GM23338 (cell line): ENCODE measurements at regions not wholly inside any gene's neighbourhood (a gene's known extent, or its start where the extent isn't known, plus 50 kb on each side); places are given as distances from the start of the nearest gene placed in this dataset.

Experiments
- ATAC-seq: fragments of 200-7000 bp; cut with Tn5 transposase; 3 replicates; pipeline ENCODE4 v1.9.1; 2020
- DNase-seq: peaks from one replicate; pipeline ENCODE4 v3.0.0-alpha.2; 2015; ENCODE audit warnings: low spot score
- H2AFZ ChIP-seq: fragments of 200-600 bp; sonication (generic); 2 replicates; pipeline ENCODE4 v1.8.0; 2016; ENCODE audit warnings: antibody characterized with exemption, mild to moderate bottlenecking, moderate library complexity
- H3F3A ChIP-seq: fragments of 200-600 bp; sonication (generic); replicated peaks from 2 replicates; pipeline ENCODE4 v1.8.0; 2017; ENCODE audit warnings: antibody characterized with exemption, mixed run types, low read depth
- H3K27ac ChIP-seq: fragments of 200-600 bp; sonication (generic); 2 replicates; pipeline ENCODE4 v1.6.1; 2016; ENCODE audit warnings: low read depth
- H3K27me3 ChIP-seq: fragments of 200-600 bp; sonication (generic); 2 replicates; pipeline ENCODE4 v1.8.0; 2016; ENCODE audit warnings: mild to moderate bottlenecking, mixed run types, moderate library complexity; ENCODE audit not compliant: insufficient read depth
- H3K36me3 ChIP-seq: fragments of 200-600 bp; sonication (generic); 2 replicates; pipeline ENCODE4 v1.8.0; 2016; ENCODE audit warnings: mild to moderate bottlenecking; ENCODE audit not compliant: insufficient read depth
- H3K4me1 ChIP-seq: fragments of 200-600 bp; sonication (generic); 2 replicates; pipeline ENCODE4 v1.8.0; 2016; ENCODE audit warnings: mild to moderate bottlenecking, moderate library complexity; ENCODE audit not compliant: insufficient read depth
- H3K4me2 ChIP-seq: fragments of 200-600 bp; sonication (generic); 2 replicates; pipeline ENCODE4 v1.7.1; 2017; ENCODE audit warnings: mixed run types
- H3K4me3 ChIP-seq: fragments of 200-600 bp; sonication (generic); 2 replicates; pipeline ENCODE4 v1.6.1; 2016; ENCODE audit warnings: mixed run types
- H3K79me2 ChIP-seq: fragments of 200-600 bp; sonication (generic); replicated peaks from 2 replicates; pipeline ENCODE4 v1.8.0; 2017; ENCODE audit warnings: mild to moderate bottlenecking; ENCODE audit not compliant: insufficient read depth
- H3K9me2 ChIP-seq: fragments of 200-600 bp; sonication (generic); 2 replicates; pipeline ENCODE4 v1.8.0; 2017; ENCODE audit not compliant: insufficient read depth
- H4K20me1 ChIP-seq: fragments of 200-600 bp; sonication (generic); replicated peaks from 2 replicates; pipeline ENCODE4 v1.8.0; 2017; ENCODE audit warnings: mild to moderate bottlenecking; ENCODE audit not compliant: insufficient read depth
- H3K27ac Mint-ChIP-seq: 2 replicates; pipeline ENCODE4 v1.8.0; 2020; ENCODE audit warnings: inconsistent platforms, mild to moderate bottlenecking, moderate library complexity, mixed read lengths
- H3K27me3 Mint-ChIP-seq: 3 replicates; pipeline ENCODE4 v1.8.0; 2022; ENCODE audit warnings: low read depth, mild to moderate bottlenecking, moderate library complexity, mixed read lengths, inconsistent platforms; ENCODE audit not compliant: insufficient read depth, poor library complexity
- H3K36me3 Mint-ChIP-seq: 3 replicates; pipeline ENCODE4 v1.8.0; 2021; ENCODE audit warnings: low read depth, mild to moderate bottlenecking, inconsistent platforms, moderate library complexity, mixed read lengths
- H3K4me1 Mint-ChIP-seq: 3 replicates; pipeline ENCODE4 v1.8.0; 2020; ENCODE audit warnings: mild to moderate bottlenecking, inconsistent platforms, mixed read lengths
- H3K4me3 Mint-ChIP-seq: 3 replicates; pipeline ENCODE4 v1.8.0; 2021; ENCODE audit warnings: moderate library complexity, mild to moderate bottlenecking, inconsistent platforms, mixed read lengths
- H3K9me3 Mint-ChIP-seq: 3 replicates; pipeline ENCODE4 v1.8.0; 2020; ENCODE audit warnings: moderate library complexity, mild to moderate bottlenecking, inconsistent platforms, mixed read lengths
- CREB1 ChIP-seq: fragments of 250-450 bp; sonication (Bioruptor Pico); IDR thresholded peaks from 2 replicates; pipeline ENCODE4 v1.5.0; 2020; ENCODE audit warnings: low read depth, mild to moderate bottlenecking, moderate library complexity
- CTCF ChIP-seq, 2 experiments: fragments of 200-600 bp in 1 of 2; sonication (generic) in 1 of 2; conservative IDR thresholded peaks; 2 replicates each; pipeline versions ENCODE4 v1.5.1 to v1.6.1; 2016 to 2017; ENCODE audit warnings: antibody characterized with exemption in 2 of 2, low read depth in 2 of 2, mild to moderate bottlenecking in 2 of 2, moderate library complexity in 1 of 2
- ETS1 ChIP-seq: IDR thresholded peaks from 2 replicates; pipeline ENCODE4 v1.6.1; 2016; ENCODE audit warnings: antibody characterized with exemption
- EZH2 ChIP-seq: fragments of 200-600 bp; sonication (generic); IDR thresholded peaks from one replicate; pipeline ENCODE4 v1.8.0; 2017; ENCODE audit warnings: antibody characterized with exemption, mild to moderate bottlenecking, low read depth; ENCODE audit not compliant: unreplicated experiment
- EZH2phosphoT487 ChIP-seq: fragments of 200-600 bp; sonication (generic); IDR thresholded peaks from one replicate; pipeline ENCODE4 v1.8.1; 2018; ENCODE audit warnings: antibody characterized with exemption; ENCODE audit not compliant: unreplicated experiment
- JUNB ChIP-seq: IDR thresholded peaks from one replicate; pipeline ENCODE4 v1.6.1; 2016; ENCODE audit warnings: antibody characterized with exemption; ENCODE audit not compliant: unreplicated experiment
- POLR2AphosphoS5 ChIP-seq: IDR thresholded peaks from 2 replicates; pipeline ENCODE4 v1.6.1; 2016; ENCODE audit warnings: antibody characterized with exemption, low read depth
- REST ChIP-seq: IDR thresholded peaks from one replicate; pipeline ENCODE4 v1.6.1; 2018; ENCODE audit warnings: antibody characterized with exemption; ENCODE audit not compliant: unreplicated experiment
- STAT1 ChIP-seq: IDR thresholded peaks from one replicate; pipeline ENCODE4 v1.6.1; 2016; ENCODE audit warnings: antibody characterized with exemption; ENCODE audit not compliant: unreplicated experiment
- ZNF114 ChIP-seq: fragments of 250-450 bp; sonication (Bioruptor Pico); IDR thresholded peaks from 2 replicates; pipeline ENCODE4 v1.5.0; 2020; ENCODE audit warnings: mild to moderate bottlenecking, moderate library complexity
- ZNF331 ChIP-seq: fragments of 250-450 bp; sonication (Bioruptor Pico); IDR thresholded peaks from 2 replicates; pipeline ENCODE4 v1.5.0; 2020; ENCODE audit warnings: low read depth, mild to moderate bottlenecking, moderate library complexity
- ZNF462 ChIP-seq: fragments of 250-450 bp; sonication (Bioruptor Pico); IDR thresholded peaks from 2 replicates; pipeline ENCODE4 v1.5.0; 2020; ENCODE audit warnings: mild to moderate bottlenecking, moderate library complexity

GRCh38 chr10:9885761-9886160, 1131.9 kb upstream of the CELF2 start:
- H3K27ac Mint-ChIP-seq = no peak overlapping the region
- Histone ChIP-seq H3K27me3 (no peaks in the 10 kb centered on the region), H3K4me2 (no peak overlapping the region), H4K20me1 (no peaks in the 10 kb centered on the region), H3F3A (no peaks in the 10 kb centered on the region), H3K4me3 (no peak overlapping the region), H3K27ac (no peak overlapping the region), H3K79me2 (no peaks in the 10 kb centered on the region), H2AFZ (no peak overlapping the region), H3K4me1 (no peaks in the 10 kb centered on the region), H3K9me2 (peaks cover 10% of the 10 kb centered on the region), H3K36me3 (peaks cover 9% of the 10 kb centered on the region)
- ATAC-seq (no peak), DNase-seq (no peak)
- TF ChIP-seq EZH2 (no peak), ZNF462 (CRISPR knock-in tag) (no peak), ETS1 (no peak), JUNB (no peak), CTCF (conservative IDR thresholded peaks at IDR 0.05; ENCODE audit: low read depth in 2 of 2) (no peak), STAT1 (no peak), POLR2AphosphoS5 (no peak), CREB1 (CRISPR knock-in tag) (no peak), ZNF331 (no peak), ZNF114 (CRISPR knock-in tag) (no peak), EZH2phosphoT487 (no peak), REST (no peak)
- H3K36me3 Mint-ChIP-seq = peaks cover 11% of the 10 kb centered on the region; the same call in 1 of the 3 replicates
- H3K4me1 Mint-ChIP-seq = no peaks in the 10 kb centered on the region
- no peaks in the 10 kb centered on the region for H3K27me3 Mint-ChIP-seq
- H3K4me3 Mint-ChIP-seq = no peak overlapping the region
- H3K9me3 Mint-ChIP-seq = peaks cover 17% of the 10 kb centered on the region
